ENCODE measurements at regions not wholly inside any gene's neighbourhood (a gene's known extent, or its start where the extent isn't known, plus 50 kb on each side); places are given as distances from the start of the nearest gene placed in this dataset.

GRCh38 chr16:86012221-86012620 lies 113.3 kb downstream of the IRF8 start:
- peaks cover 8% of the 10 kb centered on the region for H3K27me3 ChIP-seq (ENCODE audit: insufficient read depth, low read length)
- H3K9me2 ChIP-seq (ENCODE audit: insufficient read depth): no peaks in the 10 kb centered on the region
- ChIA-PET RAD21 (ENCODE audit: low non-redundant PET in 1 of 2, low total read pairs in 2 of 2, uncharacterized antibody in 2 of 2, unreplicated experiment in 2 of 2) (no interaction called here), POLR2A (no interaction called here), CTCF (interaction anchor here (1.3 to 1.7 kb wide), 3 partner anchors 191 to 193 kb away, joined by 5 to 7 read pairs (median 5); no protein-coding TSS in a partner anchor)
- ATAC-seq (no peak), DNase-seq (ENCODE audit: low read depth, low spot score) (no peak)
- H3K4me3 ChIP-seq (replicated peaks in 1 of 2; ENCODE audit: low read depth in 1 of 2, low read length in 2 of 2): no peak overlapping the region
- no peak overlapping the region for H3K4me2 ChIP-seq (ENCODE audit: low read length)
- H3K9ac ChIP-seq (ENCODE audit: low read length): no peak overlapping the region
- no peaks in the 10 kb centered on the region for H3K4me1 ChIP-seq (ENCODE audit: control insufficient read depth in 1 of 2, insufficient read depth in 2 of 2, low read length in 2 of 2)
- TF ChIP-seq EZH2 (IDR thresholded peaks at IDR 0.05) (no peak), SP1 (IDR thresholded peaks at IDR 0.05; ENCODE audit: low read depth) (no peak), ZFX (IDR thresholded peaks at IDR 0.05) (no peak), ZNF274 (IDR thresholded peaks at IDR 0.05; ENCODE audit: low read depth, low read length) (no peak), POLR2A (IDR thresholded peaks at IDR 0.05; ENCODE audit: borderline replicate concordance, extremely low read depth, insufficient read depth, insufficient read length) (no peak), SRF (IDR thresholded peaks at IDR 0.05; ENCODE audit: low read depth) (no peak), CBX3 (IDR thresholded peaks at IDR 0.05; ENCODE audit: low read depth) (no peak), EZH2phosphoT487 (IDR thresholded peaks at IDR 0.05; ENCODE audit: borderline replicate concordance) (no peak), SIN3A (IDR thresholded peaks at IDR 0.05; ENCODE audit: low read depth) (no peak), JUND (IDR thresholded peaks at IDR 0.05) (no peak), RAD21 (IDR thresholded peaks at IDR 0.05; ENCODE audit: low read depth) (no peak)
- TF ChIP-seq, protein P1, sequence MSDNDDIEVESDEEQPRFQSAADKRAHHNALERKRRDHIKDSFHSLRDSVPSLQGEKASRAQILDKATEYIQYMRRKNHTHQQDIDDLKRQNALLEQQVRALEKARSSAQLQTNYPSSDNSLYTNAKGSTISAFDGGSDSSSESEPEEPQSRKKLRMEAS (IDR thresholded peaks at IDR 0.05): no peak
- TF ChIP-seq, protein P2, sequence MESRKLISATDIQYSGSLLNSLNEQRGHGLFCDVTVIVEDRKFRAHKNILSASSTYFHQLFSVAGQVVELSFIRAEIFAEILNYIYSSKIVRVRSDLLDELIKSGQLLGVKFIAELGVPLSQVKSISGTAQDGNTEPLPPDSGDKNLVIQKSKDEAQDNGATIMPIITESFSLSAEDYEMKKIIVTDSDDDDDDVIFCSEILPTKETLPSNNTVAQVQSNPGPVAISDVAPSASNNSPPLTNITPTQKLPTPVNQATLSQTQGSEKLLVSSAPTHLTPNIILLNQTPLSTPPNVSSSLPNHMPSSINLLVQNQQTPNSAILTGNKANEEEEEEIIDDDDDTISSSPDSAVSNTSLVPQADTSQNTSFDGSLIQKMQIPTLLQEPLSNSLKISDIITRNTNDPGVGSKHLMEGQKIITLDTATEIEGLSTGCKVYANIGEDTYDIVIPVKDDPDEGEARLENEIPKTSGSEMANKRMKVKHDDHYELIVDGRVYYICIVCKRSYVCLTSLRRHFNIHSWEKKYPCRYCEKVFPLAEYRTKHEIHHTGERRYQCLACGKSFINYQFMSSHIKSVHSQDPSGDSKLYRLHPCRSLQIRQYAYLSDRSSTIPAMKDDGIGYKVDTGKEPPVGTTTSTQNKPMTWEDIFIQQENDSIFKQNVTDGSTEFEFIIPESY (IDR thresholded peaks at IDR 0.05; ENCODE audit: extremely low read depth, insufficient replicate concordance, low read length): no peak
- no peaks in the 10 kb centered on the region for H3K36me3 ChIP-seq (ENCODE audit: control insufficient read depth in 1 of 2, insufficient read depth in 2 of 2, low read length in 2 of 2)
- H2AFZ ChIP-seq (ENCODE audit: low read depth, low read length, poor library complexity, severe bottlenecking): no peak overlapping the region
- H3K9me3 ChIP-seq (ENCODE audit: control insufficient read depth in 1 of 2, insufficient read depth in 1 of 2, low read depth in 1 of 2, low read length in 2 of 2): peaks cover 0 to 4% of the 10 kb centered on the region in 2 experiments; a peak in 1 of 4 replicates
- intact Hi-C loops (cut with micrococcal nuclease): no loop called here
- H4K20me1 ChIP-seq (ENCODE audit: insufficient read depth): no peaks in the 10 kb centered on the region
- no peaks in the 10 kb centered on the region for H3K79me2 ChIP-seq (ENCODE audit: insufficient read depth, low read length)
- no TSS peak for BruUV-seq (replicated peaks)
- no peak overlapping the region for H3K27ac ChIP-seq (ENCODE audit: low read depth, low read length)
